Hepatocyte (in vitro differentiated cells): ENCODE measurements at regions not wholly inside any gene's neighbourhood (a gene's known extent, or its start where the extent isn't known, plus 50 kb on each side); places are given as distances from the start of the nearest gene placed in this dataset.

ENCODE experiments used
- DNase-seq: peaks from one replicate; pipeline ENCODE4 v3.0.0-alpha.2; 2016; ENCODE audit warnings: low spot score
- H2AFZ ChIP-seq: fragments of 200-600 bp; sonication (generic); 2 replicates; pipeline ENCODE4 v1.6.0; 2016; ENCODE audit warnings: antibody characterized with exemption, mild to moderate bottlenecking
- H3K27ac ChIP-seq: fragments of 200-600 bp; sonication (generic); 2 replicates; pipeline ENCODE4 v1.5.1; 2016; ENCODE audit warnings: mild to moderate bottlenecking
- H3K27me3 ChIP-seq: fragments of 200-600 bp; sonication (generic); 2 replicates; pipeline ENCODE4 v1.6.1; 2016
- H3K36me3 ChIP-seq: fragments of 200-600 bp; sonication (generic); replicated peaks from 2 replicates; pipeline ENCODE4 v1.5.1; 2016; ENCODE audit warnings: low read depth; ENCODE audit not compliant: insufficient read depth
- H3K4me1 ChIP-seq: fragments of 200-600 bp; sonication (generic); 2 replicates; pipeline ENCODE4 v1.5.1; 2016; ENCODE audit warnings: mild to moderate bottlenecking, moderate library complexity; ENCODE audit not compliant: insufficient read depth
- H3K4me2 ChIP-seq: fragments of 200-600 bp; sonication (generic); 2 replicates; pipeline ENCODE4 v1.6.0; 2016
- H3K4me3 ChIP-seq: fragments of 200-600 bp; sonication (generic); 2 replicates; pipeline ENCODE4 v1.5.1; 2016; ENCODE audit warnings: mild to moderate bottlenecking
- H3K79me2 ChIP-seq: fragments of 200-600 bp; sonication (generic); 2 replicates; pipeline ENCODE4 v1.6.0; 2017; ENCODE audit warnings: mild to moderate bottlenecking
- H3K9me2 ChIP-seq: fragments of 200-600 bp; sonication (generic); replicated peaks from 2 replicates; pipeline ENCODE4 v1.6.0; 2017; ENCODE audit warnings: mild to moderate bottlenecking; ENCODE audit not compliant: insufficient read depth
- H3K9me3 ChIP-seq: fragments of 200-600 bp; sonication (generic); 2 replicates; pipeline ENCODE4 v1.5.1; 2016; ENCODE audit warnings: low read depth, mild to moderate bottlenecking
- H4K20me1 ChIP-seq: fragments of 200-600 bp; sonication (generic); 2 replicates; pipeline ENCODE4 v1.6.0; 2016; ENCODE audit warnings: mild to moderate bottlenecking; ENCODE audit not compliant: insufficient read depth, poor library complexity, severe bottlenecking
- CTCF ChIP-seq: fragments of 200-600 bp; sonication (generic); IDR thresholded peaks from 2 replicates; pipeline ENCODE4 v1.5.1; 2016; ENCODE audit warnings: antibody characterized with exemption, mild to moderate bottlenecking; ENCODE audit not compliant: poor library complexity
- EZH2 ChIP-seq: fragments of 200-600 bp; sonication (generic); IDR thresholded peaks from 2 replicates; pipeline ENCODE4 v1.6.1; 2016; ENCODE audit warnings: antibody characterized with exemption, mild to moderate bottlenecking, borderline replicate concordance
- EZH2phosphoT487 ChIP-seq: fragments of 200-600 bp; sonication (generic); IDR thresholded peaks from one replicate; pipeline ENCODE4 v1.6.1; 2018; ENCODE audit warnings: antibody characterized with exemption, mild to moderate bottlenecking, low read depth, moderate library complexity; ENCODE audit not compliant: unreplicated experiment, severe bottlenecking
- WGBS: methylation state at CpG from one replicate; pipeline ENCODE4 v1.1.6; 2016; ENCODE audit warnings: low lambda C conversion rate; ENCODE audit errors: missing lambda C conversion rate; 5-methylcytosine and 5-hydroxymethylcytosine counted together

- Histone ChIP-seq H3K4me3 (no peak overlapping the region), H3K27me3 (no peaks in the 10 kb centered on the region), H3K79me2 (peaks cover 10% of the 10 kb centered on the region), H3K4me2 (no peak overlapping the region), H3K27ac (no peak overlapping the region), H2AFZ (no peak overlapping the region), H3K9me2 (no peaks in the 10 kb centered on the region), H3K36me3 (no peaks in the 10 kb centered on the region), H4K20me1 (no peaks in the 10 kb centered on the region), H3K4me1 (no peaks in the 10 kb centered on the region), H3K9me3 (no peaks in the 10 kb centered on the region)
- DNase-seq = no peak
- TF ChIP-seq EZH2 (no peak), EZH2phosphoT487 (no peak), CTCF (no peak)
- WGBS = 48% methylated on average over 4 of the region's 4 CpGs
Observed at GRCh38 chr9:21533597-21533996, 51.5 kb upstream of the IFNE start.

- Histone ChIP-seq H3K4me1 (no peaks in the 10 kb centered on the region), H3K9me2 (no peaks in the 10 kb centered on the region), H3K79me2 (peaks cover 10% of the 10 kb centered on the region), H3K4me2 (no peak overlapping the region), H3K27ac (no peak overlapping the region), H3K36me3 (no peaks in the 10 kb centered on the region), H3K27me3 (no peaks in the 10 kb centered on the region), H3K9me3 (no peaks in the 10 kb centered on the region), H4K20me1 (no peaks in the 10 kb centered on the region), H3K4me3 (no peak overlapping the region), H2AFZ (no peak overlapping the region)
- DNase-seq = no peak
- WGBS = 91% methylated on average over 2 of the region's 2 CpGs
- TF ChIP-seq EZH2 (no peak), CTCF (no peak), EZH2phosphoT487 (no peak)
Observed at GRCh38 chr9:21535396-21535795, 53.3 kb upstream of the IFNE start.

GRCh38 chr9:21542787-21543186 is 60.7 kb upstream of the IFNE start:
- no peak overlapping the region for H3K4me3 ChIP-seq

More at GRCh38 chr9:21542787-21543186, 60.7 kb upstream of the IFNE start:
- TF ChIP-seq EZH2phosphoT487 (no peak), EZH2 (no peak), CTCF (no peak)
- H3K36me3 ChIP-seq = no peaks in the 10 kb centered on the region
- H3K79me2 ChIP-seq = peaks cover 13% of the 10 kb centered on the region
- no peaks in the 10 kb centered on the region for H4K20me1 ChIP-seq
- no peaks in the 10 kb centered on the region for H3K9me2 ChIP-seq
- 51% methylated on average over 2 of the region's 2 CpGs for WGBS
- peak overlapping the region; percentile 78 for H3K27ac ChIP-seq
- H2AFZ ChIP-seq = peak overlapping the region; percentile 11
- H3K4me1 ChIP-seq = no peaks in the 10 kb centered on the region
- H3K4me2 ChIP-seq = peak overlapping the region; percentile 57
- no peaks in the 10 kb centered on the region for H3K27me3 ChIP-seq
- H3K9me3 ChIP-seq = no peaks in the 10 kb centered on the region
- no peak for DNase-seq
